Testis (tissue), 2 donors: ENCODE measurements at regions not wholly inside any gene's neighbourhood (a gene's known extent, or its start where the extent isn't known, plus 50 kb on each side); places are given as distances from the start of the nearest gene placed in this dataset.

Experiments used
- DNase-seq: peaks from one replicate; pipeline ENCODE4 v3.0.0-alpha.2; 2019
- H3K27ac ChIP-seq, 2 donors: fragments of 200-600 bp; sonication (generic); one replicate each; pipeline ENCODE4 v1.5.1; 2019
- H3K27me3 ChIP-seq: fragments of 200-600 bp; sonication (generic); one replicate; pipeline ENCODE4 v1.5.1; 2019
- H3K36me3 ChIP-seq: fragments of 200-600 bp; sonication (generic); one replicate; pipeline ENCODE4 v1.5.1; 2017; ENCODE audit warnings: low read depth; ENCODE audit errors: missing control alignments
- H3K4me1 ChIP-seq: fragments of 200-600 bp; sonication (generic); one replicate; pipeline ENCODE4 v1.5.1; 2019
- H3K4me3 ChIP-seq, 2 donors: fragments of 200-600 bp; sonication (generic); one replicate each; pipeline ENCODE4 v1.5.1; 2017 to 2019
- H3K9me3 ChIP-seq: fragments of 200-600 bp; sonication (generic); one replicate; pipeline ENCODE4 v1.5.1; 2017
- CTCF ChIP-seq, 3 experiments: fragments of 450-650 bp in 2 of 3; fragments of 200-600 bp in 1 of 3; sonication (generic) in 1 of 3; IDR thresholded peaks; one replicate each; pipeline ENCODE4 v1.5.1; 2016 to 2019; ENCODE audit warnings: antibody characterized with exemption in 3 of 3, mild to moderate bottlenecking in 2 of 3, moderate library complexity in 1 of 3
- POLR2A ChIP-seq: fragments of 450-650 bp; IDR thresholded peaks from one replicate; pipeline ENCODE4 v1.6.1; 2017; ENCODE audit warnings: antibody characterized with exemption, mild to moderate bottlenecking, moderate library complexity
- WGBS, 2 donors: methylation state at CpG; one replicate each; pipeline ENCODE4 v1.1.5; 2018; 5-methylcytosine and 5-hydroxymethylcytosine counted together
- intact Hi-C: fragments of 100-400 bp; cut with DNase I; formaldehyde crosslinking; loops from one replicate; pipeline ENCODE4 v1.15.1; 2023; ENCODE audit warnings: low total_unique reads

GRCh38 chr4:56215141-56215783 is 172.0 kb downstream of the AASDH start:
- Histone ChIP-seq H3K27me3 (no peaks in the 10 kb centered on the region), H3K9me3 (no peaks in the 10 kb centered on the region), H3K27ac (no peak overlapping the region), H3K4me3 (no peak overlapping the region), H3K36me3 (no peaks in the 10 kb centered on the region), H3K4me1 (peaks cover 3% of the 10 kb centered on the region)
- TF ChIP-seq CTCF (IDR thresholded peaks at IDR 0.05) (no peak), POLR2A (no peak)
- WGBS, 2 donors, result 70 to 75% methylated on average over 4 of the region's 4 CpGs
- no peak for DNase-seq
- intact Hi-C loops, result no loop called here

DNA sequence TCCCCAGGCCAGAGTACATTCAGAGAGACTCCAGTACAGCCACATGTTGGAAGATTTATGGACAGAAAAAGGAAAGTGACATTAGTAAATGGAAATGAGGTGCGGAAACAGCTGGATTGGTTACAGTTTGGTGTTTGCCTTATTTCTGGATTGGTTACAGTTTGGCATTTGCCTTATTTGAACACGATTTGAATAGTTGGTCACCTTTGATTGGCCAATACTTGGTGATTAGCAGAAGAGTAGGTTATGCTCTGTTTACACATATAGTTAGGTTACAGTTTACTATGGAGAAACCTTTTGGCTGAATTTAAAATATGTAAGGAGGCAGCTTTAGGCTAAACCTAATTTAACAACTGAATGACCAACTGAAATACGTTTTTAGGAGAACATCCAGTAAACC is 173.7 kb downstream of the AASDH start:
- no peaks in the 10 kb centered on the region for H3K36me3 ChIP-seq
- no peak overlapping the region for H3K4me3 ChIP-seq
- DNase-seq, result no peak

GRCh38 chr4:56212774-56213173 is 174.5 kb downstream of the AASDH start:
- no peaks in the 10 kb centered on the region for H3K27me3 ChIP-seq
- no peak overlapping the region for H3K4me3 ChIP-seq
- H3K27ac ChIP-seq, result no peak overlapping the region
- no peaks in the 10 kb centered on the region for H3K9me3 ChIP-seq
- intact Hi-C loops, result no loop called here
- WGBS, 2 donors, result 92 to 98% methylated on average over 2 of the region's 2 CpGs
- no peak for DNase-seq
- TF ChIP-seq CTCF (IDR thresholded peaks at IDR 0.05), result no peak
- TF ChIP-seq POLR2A, result no peak
- no peaks in the 10 kb centered on the region for H3K4me1 ChIP-seq
- H3K36me3 ChIP-seq, result no peaks in the 10 kb centered on the region

More for the DNA sequence above, 173.7 kb downstream of the AASDH start:
- TF ChIP-seq POLR2A (no peak), CTCF (IDR thresholded peaks at IDR 0.05) (no peak)
- Histone ChIP-seq H3K27ac (no peak overlapping the region), H3K4me1 (peaks cover 3% of the 10 kb centered on the region), H3K9me3 (no peaks in the 10 kb centered on the region), H3K27me3 (no peaks in the 10 kb centered on the region)
- 85 to 94% methylated on average over 3 of the region's 3 CpGs for WGBS, 2 donors
- intact Hi-C loops, result no loop called here

GRCh38 chr4:56211202-56211601 is 176.1 kb downstream of the AASDH start:
- no peak overlapping the region for H3K27ac ChIP-seq
- no peak for DNase-seq
- no peak overlapping the region for H3K4me3 ChIP-seq
- no peaks in the 10 kb centered on the region for H3K27me3 ChIP-seq
- H3K36me3 ChIP-seq, result no peaks in the 10 kb centered on the region
- intact Hi-C loops, result no loop called here
- H3K4me1 ChIP-seq, result no peaks in the 10 kb centered on the region
- H3K9me3 ChIP-seq, result no peaks in the 10 kb centered on the region
- TF ChIP-seq CTCF (IDR thresholded peaks at IDR 0.05) (no peak), POLR2A (no peak)
- WGBS, 2 donors, result 87 to 92% methylated on average over 3 of the region's 3 CpGs

- Histone ChIP-seq H3K36me3 (no peaks in the 10 kb centered on the region), H3K4me1 (no peaks in the 10 kb centered on the region), H3K9me3 (no peaks in the 10 kb centered on the region), H3K4me3 (no peak overlapping the region), H3K27me3 (no peaks in the 10 kb centered on the region), H3K27ac (no peak overlapping the region)
- intact Hi-C loops, result no loop called here
- no peak for TF ChIP-seq POLR2A
- no peak for TF ChIP-seq CTCF (IDR thresholded peaks at IDR 0.05)
- WGBS, 2 donors, result 43 to 58% methylated on average over 1 of the region's 1 CpG
- no peak for DNase-seq
These were observed 176.9 kb downstream of the AASDH start for GRCh38 chr4:56210397-56210796.
